Peyer's patch (tissue), 4 donors: ENCODE measurements at regions not wholly inside any gene's neighbourhood (a gene's known extent, or its start where the extent isn't known, plus 50 kb on each side); places are given as distances from the start of the nearest gene placed in this dataset.

ENCODE experiments used
- DNase-seq, 3 donors: peaks; one replicate each; pipeline ENCODE4 v3.0.0-alpha.2; 2017 to 2019
- H3K27ac ChIP-seq, 4 donors: fragments of 200-600 bp; sonication (generic); one replicate each; pipeline ENCODE4 v1.5.1; 2016 to 2019
- H3K27me3 ChIP-seq, 2 donors: fragments of 200-600 bp; sonication (generic); one replicate each; pipeline ENCODE4 v1.5.1; 2019
- H3K36me3 ChIP-seq, 3 donors: fragments of 200-600 bp; sonication (generic); one replicate each; pipeline ENCODE4 v1.5.1; 2016 to 2019
- H3K4me1 ChIP-seq, 4 donors: fragments of 200-600 bp; sonication (generic); one replicate each; pipeline ENCODE4 v1.5.1; 2016 to 2019
- H3K4me3 ChIP-seq, 4 donors: fragments of 200-600 bp; sonication (generic); 1 replicate in 3 of 4; 2 replicates in 1 of 4; pipeline ENCODE4 v1.5.1; 2016 to 2019; ENCODE audit warnings: mild to moderate bottlenecking in 1 of 4
- H3K9me3 ChIP-seq, 4 donors: fragments of 200-600 bp; sonication (generic); one replicate each; pipeline ENCODE4 v1.5.1; 2016 to 2019; ENCODE audit warnings: mild to moderate bottlenecking in 1 of 4
- POLR2A ChIP-seq, 2 donors: fragments of 450-650 bp; IDR thresholded peaks; one replicate each; pipeline ENCODE4 v1.5.1; 2017; ENCODE audit warnings: antibody characterized with exemption in 2 of 2, mild to moderate bottlenecking in 2 of 2, moderate library complexity in 2 of 2
- TF ChIP-seq, protein P1 (sequence below), 6 experiments: fragments of 450-650 bp in 4 of 6; fragments of 200-600 bp in 2 of 6; sonication (generic) in 1 of 6; IDR thresholded peaks; one replicate each; pipeline ENCODE4 v1.5.1; 2017 to 2019; ENCODE audit warnings: antibody characterized with exemption in 6 of 6, mild to moderate bottlenecking in 3 of 6, moderate library complexity in 1 of 6

DNA sequence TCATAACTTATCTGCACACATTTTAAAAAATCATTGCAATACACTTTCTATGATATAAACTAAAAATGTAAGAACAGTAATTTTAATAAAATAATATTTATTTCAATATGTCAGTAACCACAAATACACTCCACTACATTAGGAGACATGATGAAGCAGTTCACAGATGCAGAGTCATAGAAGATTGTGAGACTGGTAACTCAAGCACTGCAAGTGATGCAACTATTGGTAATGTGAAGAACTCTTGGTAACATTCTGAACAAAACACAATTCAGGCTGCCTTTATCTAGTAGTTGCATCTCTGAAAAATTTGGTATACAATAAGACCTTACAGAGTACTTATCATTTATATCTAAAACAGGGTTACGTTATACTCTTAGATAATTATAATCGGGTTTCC, 52.6 kb upstream of the LRAT start:
- Histone ChIP-seq H3K9me3 (no peaks in the 10 kb centered on the region), H3K4me1 (peaks cover 0 to 6% (median 0%) of the 10 kb centered on the region in 4 donors), H3K4me3 (no peak overlapping the region), H3K36me3 (no peaks in the 10 kb centered on the region), H3K27ac (no peak overlapping the region), H3K27me3 (no peaks in the 10 kb centered on the region)
- no peak for DNase-seq
- no peak for TF ChIP-seq POLR2A (IDR thresholded peaks at IDR 0.05)
- TF ChIP-seq, protein P1, sequence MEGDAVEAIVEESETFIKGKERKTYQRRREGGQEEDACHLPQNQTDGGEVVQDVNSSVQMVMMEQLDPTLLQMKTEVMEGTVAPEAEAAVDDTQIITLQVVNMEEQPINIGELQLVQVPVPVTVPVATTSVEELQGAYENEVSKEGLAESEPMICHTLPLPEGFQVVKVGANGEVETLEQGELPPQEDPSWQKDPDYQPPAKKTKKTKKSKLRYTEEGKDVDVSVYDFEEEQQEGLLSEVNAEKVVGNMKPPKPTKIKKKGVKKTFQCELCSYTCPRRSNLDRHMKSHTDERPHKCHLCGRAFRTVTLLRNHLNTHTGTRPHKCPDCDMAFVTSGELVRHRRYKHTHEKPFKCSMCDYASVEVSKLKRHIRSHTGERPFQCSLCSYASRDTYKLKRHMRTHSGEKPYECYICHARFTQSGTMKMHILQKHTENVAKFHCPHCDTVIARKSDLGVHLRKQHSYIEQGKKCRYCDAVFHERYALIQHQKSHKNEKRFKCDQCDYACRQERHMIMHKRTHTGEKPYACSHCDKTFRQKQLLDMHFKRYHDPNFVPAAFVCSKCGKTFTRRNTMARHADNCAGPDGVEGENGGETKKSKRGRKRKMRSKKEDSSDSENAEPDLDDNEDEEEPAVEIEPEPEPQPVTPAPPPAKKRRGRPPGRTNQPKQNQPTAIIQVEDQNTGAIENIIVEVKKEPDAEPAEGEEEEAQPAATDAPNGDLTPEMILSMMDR (IDR thresholded peaks at IDR 0.05), result no peak

DNA sequence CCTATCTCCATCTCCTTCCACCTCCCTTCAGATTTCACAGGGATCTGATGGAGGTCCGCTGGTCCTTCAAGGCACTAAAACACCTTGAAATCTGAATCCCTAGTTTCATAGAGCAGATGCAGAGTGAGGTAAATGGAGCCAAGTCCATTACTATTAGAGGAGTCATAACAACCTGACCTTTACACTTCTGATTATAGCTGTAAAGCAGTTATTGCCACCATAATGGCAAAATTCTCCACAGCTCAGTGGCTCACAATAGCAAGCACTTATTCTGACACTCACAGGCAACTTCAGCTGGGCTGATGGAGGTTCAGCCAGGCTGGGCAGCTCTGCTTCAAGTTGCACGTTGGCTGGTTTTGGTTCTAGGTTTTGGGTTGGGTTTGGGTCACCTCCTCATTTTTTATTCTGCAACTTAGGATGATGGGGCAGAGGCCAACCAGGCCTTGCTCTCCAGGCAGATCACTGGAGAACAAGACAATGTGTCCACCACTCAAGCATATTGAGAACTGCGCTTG, 51.4 kb upstream of the LRAT start:
- no peaks in the 10 kb centered on the region for H3K9me3 ChIP-seq
- H3K4me1 ChIP-seq, result no peaks in the 10 kb centered on the region
- no peak for TF ChIP-seq POLR2A (IDR thresholded peaks at IDR 0.05)
- TF ChIP-seq, protein P1 (IDR thresholded peaks at IDR 0.05), result no peak
- no peaks in the 10 kb centered on the region for H3K27me3 ChIP-seq
- peak in 2 of 3 donors; percentile 53 to 54 for DNase-seq
- H3K4me3 ChIP-seq, result no peak overlapping the region
- no peaks in the 10 kb centered on the region for H3K36me3 ChIP-seq
- peak overlapping the region in 1 of 4 donors; percentile 50 for H3K27ac ChIP-seq
